ENCODE measurements at regions not wholly inside any gene's neighbourhood (a gene's known extent, or its start where the extent isn't known, plus 50 kb on each side); places are given as distances from the start of the nearest gene placed in this dataset.

DNA sequence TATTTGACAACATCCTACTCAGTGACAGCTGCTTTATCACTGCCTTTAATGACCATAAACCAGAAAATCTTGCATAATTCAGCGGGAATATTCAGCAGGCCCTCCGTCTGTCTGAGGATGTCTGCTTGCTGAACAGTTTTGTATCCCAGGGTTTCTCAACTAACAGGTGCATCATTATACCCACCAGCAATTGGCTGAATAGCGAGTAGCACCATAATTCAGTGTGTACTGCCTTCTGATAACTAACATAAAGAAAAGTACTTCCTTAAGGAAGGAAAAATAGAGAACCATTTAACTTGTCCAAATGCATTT, 680.1 kb downstream of the GALC start:
- in situ Hi-C loops (cut with HindIII; ENCODE audit: extremely low pct_ligation_motif_present, low pct_unique_long_range_greater_than_20kb) = no loop called here
- H3K9me3 ChIP-seq (ENCODE audit: low read length) = peaks cover 50% of the 10 kb centered on the region
- no peak for FAIRE-seq
- BruUV-seq (replicated peaks) = no TSS peak
- ChIA-PET CTCF (ENCODE audit: low intra/inter-chr PET ratio, low total read pairs) (no interaction called here), POLR2A (no interaction called here)
- H3K4me2 ChIP-seq (ENCODE audit: low read depth, low read length) = no peak overlapping the region
- H3K36me3 ChIP-seq (replicated peaks in 1 of 2; ENCODE audit: control insufficient read depth in 1 of 2, insufficient read depth in 2 of 2, low read length in 2 of 2) = no peaks in the 10 kb centered on the region
- intact Hi-C loops (cut with micrococcal nuclease; ENCODE audit: unreplicated experiment) = no loop called here
- H2AFZ ChIP-seq (ENCODE audit: low read length) = no peak overlapping the region
- DNase-seq (ENCODE audit: low spot score) = no peak
- no peaks in the 10 kb centered on the region for H3K79me2 ChIP-seq (ENCODE audit: insufficient read depth, low read length)
- no peak for ATAC-seq
- no peaks in the 10 kb centered on the region for H4K20me1 ChIP-seq (ENCODE audit: insufficient read depth, low read length)
- 8% methylated on average over 3 of the region's 3 CpGs for WGBS (ENCODE audit: low lambda C conversion rate)
- no peaks in the 10 kb centered on the region for H3K4me1 ChIP-seq (ENCODE audit: insufficient read depth, low read length)
- H3K27ac ChIP-seq (ENCODE audit: extremely low read length, insufficient read depth, low read length) = no peak overlapping the region
- no peak overlapping the region for H3K9ac ChIP-seq (ENCODE audit: insufficient read depth, low read depth, low read length)
- no peak overlapping the region for H3K4me3 ChIP-seq (replicated peaks in 1 of 3; ENCODE audit: insufficient read depth in 1 of 3, low read depth in 2 of 3, low read length in 3 of 3)
- no peaks in the 10 kb centered on the region for H3K27me3 ChIP-seq (ENCODE audit: control insufficient read depth in 1 of 2, insufficient read depth in 2 of 2, low read length in 2 of 2)
- TF ChIP-seq NR2F1 (CRISPR knock-in tag; IDR thresholded peaks at IDR 0.05) = no peak
- TF ChIP-seq, protein P1, sequence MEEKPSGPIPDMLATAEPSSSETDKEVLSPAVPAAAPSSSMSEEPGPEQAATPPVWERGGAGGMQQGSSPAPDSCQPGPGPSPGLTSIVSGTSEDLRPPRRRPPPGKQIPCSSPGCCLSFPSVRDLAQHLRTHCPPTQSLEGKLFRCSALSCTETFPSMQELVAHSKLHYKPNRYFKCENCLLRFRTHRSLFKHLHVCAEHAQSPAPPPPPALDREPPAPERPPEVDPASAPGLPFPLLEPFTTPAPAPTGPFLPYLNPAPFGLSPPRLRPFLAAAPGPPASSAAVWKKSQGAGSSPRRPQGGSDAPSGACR (CRISPR knock-in tag; IDR thresholded peaks at IDR 0.05) = no peak
- no peak for TF ChIP-seq DR1 (CRISPR knock-in tag; IDR thresholded peaks at IDR 0.05)
- no peak for TF ChIP-seq ZNF891 (CRISPR knock-in tag; IDR thresholded peaks at IDR 0.05)
- TF ChIP-seq SOX13 (IDR thresholded peaks at IDR 0.05) = no peak
- no peak for TF ChIP-seq SOX13 (CRISPR knock-in tag; conservative IDR thresholded peaks at IDR 0.05 in 1 of 2, IDR thresholded peaks at IDR 0.05 in 1 of 2)
- TF ChIP-seq, protein P2, sequence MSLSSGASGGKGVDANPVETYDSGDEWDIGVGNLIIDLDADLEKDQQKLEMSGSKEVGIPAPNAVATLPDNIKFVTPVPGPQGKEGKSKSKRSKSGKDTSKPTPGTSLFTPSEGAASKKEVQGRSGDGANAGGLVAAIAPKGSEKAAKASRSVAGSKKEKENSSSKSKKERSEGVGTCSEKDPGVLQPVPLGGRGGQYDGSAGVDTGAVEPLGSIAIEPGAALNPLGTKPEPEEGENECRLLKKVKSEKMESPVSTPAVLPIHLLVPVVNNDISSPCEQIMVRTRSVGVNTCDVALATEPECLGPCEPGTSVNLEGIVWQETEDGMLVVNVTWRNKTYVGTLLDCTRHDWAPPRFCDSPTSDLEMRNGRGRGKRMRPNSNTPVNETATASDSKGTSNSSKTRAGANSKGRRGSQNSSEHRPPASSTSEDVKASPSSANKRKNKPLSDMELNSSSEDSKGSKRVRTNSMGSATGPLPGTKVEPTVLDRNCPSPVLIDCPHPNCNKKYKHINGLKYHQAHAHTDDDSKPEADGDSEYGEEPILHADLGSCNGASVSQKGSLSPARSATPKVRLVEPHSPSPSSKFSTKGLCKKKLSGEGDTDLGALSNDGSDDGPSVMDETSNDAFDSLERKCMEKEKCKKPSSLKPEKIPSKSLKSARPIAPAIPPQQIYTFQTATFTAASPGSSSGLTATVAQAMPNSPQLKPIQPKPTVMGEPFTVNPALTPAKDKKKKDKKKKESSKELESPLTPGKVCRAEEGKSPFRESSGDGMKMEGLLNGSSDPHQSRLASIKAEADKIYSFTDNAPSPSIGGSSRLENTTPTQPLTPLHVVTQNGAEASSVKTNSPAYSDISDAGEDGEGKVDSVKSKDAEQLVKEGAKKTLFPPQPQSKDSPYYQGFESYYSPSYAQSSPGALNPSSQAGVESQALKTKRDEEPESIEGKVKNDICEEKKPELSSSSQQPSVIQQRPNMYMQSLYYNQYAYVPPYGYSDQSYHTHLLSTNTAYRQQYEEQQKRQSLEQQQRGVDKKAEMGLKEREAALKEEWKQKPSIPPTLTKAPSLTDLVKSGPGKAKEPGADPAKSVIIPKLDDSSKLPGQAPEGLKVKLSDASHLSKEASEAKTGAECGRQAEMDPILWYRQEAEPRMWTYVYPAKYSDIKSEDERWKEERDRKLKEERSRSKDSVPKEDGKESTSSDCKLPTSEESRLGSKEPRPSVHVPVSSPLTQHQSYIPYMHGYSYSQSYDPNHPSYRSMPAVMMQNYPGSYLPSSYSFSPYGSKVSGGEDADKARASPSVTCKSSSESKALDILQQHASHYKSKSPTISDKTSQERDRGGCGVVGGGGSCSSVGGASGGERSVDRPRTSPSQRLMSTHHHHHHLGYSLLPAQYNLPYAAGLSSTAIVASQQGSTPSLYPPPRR (CRISPR knock-in tag; IDR thresholded peaks at IDR 0.05; ENCODE audit: borderline replicate concordance) = no peak
- TF ChIP-seq, protein P3, sequence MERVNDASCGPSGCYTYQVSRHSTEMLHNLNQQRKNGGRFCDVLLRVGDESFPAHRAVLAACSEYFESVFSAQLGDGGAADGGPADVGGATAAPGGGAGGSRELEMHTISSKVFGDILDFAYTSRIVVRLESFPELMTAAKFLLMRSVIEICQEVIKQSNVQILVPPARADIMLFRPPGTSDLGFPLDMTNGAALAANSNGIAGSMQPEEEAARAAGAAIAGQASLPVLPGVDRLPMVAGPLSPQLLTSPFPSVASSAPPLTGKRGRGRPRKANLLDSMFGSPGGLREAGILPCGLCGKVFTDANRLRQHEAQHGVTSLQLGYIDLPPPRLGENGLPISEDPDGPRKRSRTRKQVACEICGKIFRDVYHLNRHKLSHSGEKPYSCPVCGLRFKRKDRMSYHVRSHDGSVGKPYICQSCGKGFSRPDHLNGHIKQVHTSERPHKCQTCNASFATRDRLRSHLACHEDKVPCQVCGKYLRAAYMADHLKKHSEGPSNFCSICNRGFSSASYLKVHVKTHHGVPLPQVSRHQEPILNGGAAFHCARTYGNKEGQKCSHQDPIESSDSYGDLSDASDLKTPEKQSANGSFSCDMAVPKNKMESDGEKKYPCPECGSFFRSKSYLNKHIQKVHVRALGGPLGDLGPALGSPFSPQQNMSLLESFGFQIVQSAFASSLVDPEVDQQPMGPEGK (CRISPR knock-in tag; IDR thresholded peaks at IDR 0.05) = no peak
- TF ChIP-seq ZFP36L2 (CRISPR knock-in tag; IDR thresholded peaks at IDR 0.05) = no peak
- no peak for TF ChIP-seq HOXA9 (CRISPR knock-in tag; IDR thresholded peaks at IDR 0.05; ENCODE audit: borderline replicate concordance)
- TF ChIP-seq MZF1 (CRISPR knock-in tag; IDR thresholded peaks at IDR 0.05; ENCODE audit: borderline replicate concordance) = no peak
- TF ChIP-seq ZMYM2 (CRISPR knock-in tag; IDR thresholded peaks at IDR 0.05) = no peak
- TF ChIP-seq, protein P4, sequence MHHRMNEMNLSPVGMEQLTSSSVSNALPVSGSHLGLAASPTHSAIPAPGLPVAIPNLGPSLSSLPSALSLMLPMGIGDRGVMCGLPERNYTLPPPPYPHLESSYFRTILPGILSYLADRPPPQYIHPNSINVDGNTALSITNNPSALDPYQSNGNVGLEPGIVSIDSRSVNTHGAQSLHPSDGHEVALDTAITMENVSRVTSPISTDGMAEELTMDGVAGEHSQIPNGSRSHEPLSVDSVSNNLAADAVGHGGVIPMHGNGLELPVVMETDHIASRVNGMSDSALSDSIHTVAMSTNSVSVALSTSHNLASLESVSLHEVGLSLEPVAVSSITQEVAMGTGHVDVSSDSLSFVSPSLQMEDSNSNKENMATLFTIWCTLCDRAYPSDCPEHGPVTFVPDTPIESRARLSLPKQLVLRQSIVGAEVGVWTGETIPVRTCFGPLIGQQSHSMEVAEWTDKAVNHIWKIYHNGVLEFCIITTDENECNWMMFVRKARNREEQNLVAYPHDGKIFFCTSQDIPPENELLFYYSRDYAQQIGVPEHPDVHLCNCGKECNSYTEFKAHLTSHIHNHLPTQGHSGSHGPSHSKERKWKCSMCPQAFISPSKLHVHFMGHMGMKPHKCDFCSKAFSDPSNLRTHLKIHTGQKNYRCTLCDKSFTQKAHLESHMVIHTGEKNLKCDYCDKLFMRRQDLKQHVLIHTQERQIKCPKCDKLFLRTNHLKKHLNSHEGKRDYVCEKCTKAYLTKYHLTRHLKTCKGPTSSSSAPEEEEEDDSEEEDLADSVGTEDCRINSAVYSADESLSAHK (CRISPR knock-in tag; IDR thresholded peaks at IDR 0.05; ENCODE audit: borderline replicate concordance) = no peak
- TF ChIP-seq REPIN1 (CRISPR knock-in tag; IDR thresholded peaks at IDR 0.05; ENCODE audit: borderline replicate concordance, low read depth) = no peak
- TF ChIP-seq ZNF460 (CRISPR knock-in tag; IDR thresholded peaks at IDR 0.05; ENCODE audit: borderline replicate concordance) = no peak
- TF ChIP-seq GFI1 (CRISPR knock-in tag; IDR thresholded peaks at IDR 0.05; ENCODE audit: borderline replicate concordance) = no peak
